GM20000 (cell line): ENCODE measurements at regions not wholly inside any gene's neighbourhood (a gene's known extent, or its start where the extent isn't known, plus 50 kb on each side); places are given as distances from the start of the nearest gene placed in this dataset.
"Not testable (repeated sequence)": the region's sequence is repeated elsewhere in the genome, so short reads cannot be mapped to it uniquely, and the experiment has no call there.

ENCODE experiments used
- DNase-seq: peaks from one replicate; pipeline ENCODE4 v3.0.0; 2012; ENCODE audit warnings: low spot score
- CTCF ChIP-seq: IDR thresholded peaks from 2 replicates; pipeline ENCODE4 v1.5.1; 2012; ENCODE audit warnings: mild to moderate bottlenecking, control low read depth; ENCODE audit errors: extremely low read depth, missing control alignments

- TF ChIP-seq CTCF: no peak
- DNase-seq: no peak
Measured at GRCh38 chr5:44993286-44993685, 184.5 kb downstream of the MRPS30 start.

- TF ChIP-seq CTCF: no peak
- DNase-seq: no peak
Measured at GRCh38 chr5:44997506-44997905, 188.8 kb downstream of the MRPS30 start.

- DNase-seq: not testable (repeated sequence)
Measured at GRCh38 chr5:45007102-45007501, 198.4 kb downstream of the MRPS30 start.

- no peak for TF ChIP-seq CTCF
- no peak for DNase-seq
Measured at GRCh38 chr5:45017568-45017967, 208.8 kb downstream of the MRPS30 start.

GRCh38 chr5:45029553-45029952, 220.8 kb downstream of the MRPS30 start:
- no peak for DNase-seq
- TF ChIP-seq CTCF: no peak

- no peak for DNase-seq
- TF ChIP-seq CTCF: no peak
Measured at GRCh38 chr5:45035991-45036390, 227.2 kb downstream of the MRPS30 start.

- no peak for TF ChIP-seq CTCF
- DNase-seq: no peak
Measured at GRCh38 chr5:45037927-45038326, 229.2 kb downstream of the MRPS30 start.

GRCh38 chr5:45038366-45038987, 229.7 kb downstream of the MRPS30 start:
- TF ChIP-seq CTCF: peak; percentile 37
- DNase-seq: peak; percentile 18
